HG03342 (cell line): ENCODE measurements at regions not wholly inside any gene's neighbourhood (a gene's known extent, or its start where the extent isn't known, plus 50 kb on each side); places are given as distances from the start of the nearest gene placed in this dataset.

Experiments
- ATAC-seq: cut with Tn5 transposase; IDR thresholded peaks from one replicate; pipeline ENCODE4 v1.9.1; 2021; ENCODE audit warnings: mild to moderate bottlenecking, moderate library complexity; ENCODE audit not compliant: unreplicated experiment

DNA sequence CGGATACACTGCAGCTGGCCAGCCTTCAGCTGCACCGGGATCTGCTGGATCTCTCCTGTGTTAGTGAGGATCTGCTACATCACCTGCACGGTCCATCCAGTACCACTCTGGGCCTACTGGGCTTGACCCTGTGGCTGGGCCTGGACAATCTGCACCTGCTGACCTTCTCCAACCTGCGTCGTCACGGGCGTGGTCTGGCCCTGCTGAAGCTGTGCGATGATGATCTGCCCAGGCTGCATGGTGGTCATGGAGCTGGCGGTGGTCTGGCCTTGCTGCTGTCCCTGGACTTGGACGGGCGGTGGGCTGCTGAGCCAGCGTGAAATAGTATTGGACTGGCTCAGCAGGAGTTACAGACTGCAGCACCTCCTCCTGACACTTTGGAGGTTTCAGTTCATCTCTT is 137.1 kb upstream of the GAS1 start:
- ATAC-seq = no peak

DNA sequence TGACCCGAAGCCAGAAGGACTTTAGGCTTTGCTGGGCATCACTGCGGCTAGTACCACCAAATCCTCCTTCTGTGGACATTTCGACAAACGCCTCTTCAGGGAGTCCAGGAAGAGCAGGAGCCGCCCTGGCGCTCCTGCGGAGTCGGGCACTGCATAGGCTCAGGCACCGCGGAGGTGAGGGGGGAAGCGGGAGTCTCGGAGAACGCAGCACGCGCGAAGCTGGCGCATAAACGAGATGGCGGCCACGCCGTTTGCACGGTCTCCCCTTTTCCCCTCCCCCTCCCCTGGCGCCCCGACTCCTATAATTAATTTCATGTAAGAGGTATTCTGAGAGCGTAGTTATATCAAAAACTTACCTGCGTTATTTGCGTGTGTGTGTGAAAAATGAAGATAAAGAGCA is 137.8 kb upstream of the GAS1 start:
- no peak for ATAC-seq

GRCh38 chr9:87085521-87085920 is 138.2 kb upstream of the GAS1 start:
- no peak for ATAC-seq

DNA sequence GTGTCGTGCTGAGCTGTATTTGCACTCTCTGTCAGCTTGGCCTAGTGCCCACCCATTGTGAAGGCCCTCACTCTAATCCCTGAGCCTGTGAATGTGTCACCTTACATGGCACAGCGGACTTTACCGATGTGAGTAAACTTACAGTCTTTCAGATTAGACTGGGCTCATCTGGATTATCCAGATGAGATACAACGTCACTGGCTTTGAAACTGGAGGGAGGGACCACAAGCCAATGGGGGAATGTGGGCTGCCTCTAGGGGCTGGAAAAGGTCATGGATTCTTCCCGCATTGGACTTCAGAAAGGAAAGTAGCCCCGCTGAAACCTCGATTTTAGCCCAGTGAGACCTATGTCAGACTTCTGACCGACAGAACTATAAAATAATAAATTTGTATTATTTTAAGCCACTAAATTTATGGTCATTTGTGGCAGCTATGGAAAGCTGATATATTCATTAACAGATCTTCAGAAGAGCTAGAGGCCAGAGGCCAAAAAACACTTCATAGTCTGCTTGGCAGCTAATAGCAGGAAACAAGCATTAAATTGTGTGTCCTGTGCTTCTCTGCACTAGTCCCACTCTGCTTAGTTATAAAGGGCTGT is 139.0 kb upstream of the GAS1 start:
- ATAC-seq = no peak

- ATAC-seq = no peak
These were observed 139.9 kb upstream of the GAS1 start for GRCh38 chr9:87087197-87087596.

- ATAC-seq = no peak
These were observed 140.9 kb upstream of the GAS1 start for GRCh38 chr9:87088192-87088591.

GRCh38 chr9:87088621-87089365 is 141.5 kb upstream of the GAS1 start:
- no peak for ATAC-seq

- no peak for ATAC-seq
These were observed 142.2 kb upstream of the GAS1 start for GRCh38 chr9:87089506-87089905.

GRCh38 chr9:87089929-87090328 is 142.6 kb upstream of the GAS1 start:
- ATAC-seq = no peak

DNA sequence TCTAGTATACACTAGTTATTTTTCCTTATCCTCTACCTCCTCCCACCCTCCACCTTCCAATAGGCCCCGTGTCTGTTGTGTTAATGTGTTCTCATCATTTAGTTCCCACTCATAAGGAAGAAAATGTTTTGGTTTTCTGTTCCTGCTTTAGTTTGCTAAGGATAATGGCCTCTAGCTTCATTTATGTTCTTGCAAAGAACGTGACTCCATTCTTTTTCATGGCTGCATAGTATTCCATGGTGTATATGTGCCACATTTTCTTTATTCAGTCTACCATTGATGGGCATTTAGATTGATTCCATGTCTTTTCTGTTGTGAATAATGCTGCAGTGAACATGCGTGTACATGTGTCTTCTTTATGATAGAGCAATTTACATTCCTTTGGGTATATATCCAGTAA is 146.5 kb upstream of the GAS1 start:
- ATAC-seq = no peak

DNA sequence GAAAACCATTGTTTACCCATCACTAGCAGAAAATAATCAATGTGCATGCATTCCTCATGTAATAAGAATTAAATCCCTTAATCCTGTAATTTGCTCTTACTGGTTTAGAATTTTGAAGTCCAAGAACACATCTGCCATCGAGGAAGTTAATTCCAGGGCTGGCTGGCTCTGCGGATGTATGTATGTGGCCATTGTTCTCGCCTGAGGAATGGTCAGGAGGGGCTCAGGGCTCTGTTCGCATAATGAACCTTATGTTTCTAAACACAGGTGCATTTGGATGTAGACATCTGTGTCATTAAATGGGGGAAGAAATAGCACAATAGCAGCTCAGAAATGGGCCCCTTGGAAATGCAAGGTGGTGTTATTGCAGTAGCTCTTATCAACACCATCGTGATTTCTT is 148.6 kb upstream of the GAS1 start:
- no peak for ATAC-seq

DNA sequence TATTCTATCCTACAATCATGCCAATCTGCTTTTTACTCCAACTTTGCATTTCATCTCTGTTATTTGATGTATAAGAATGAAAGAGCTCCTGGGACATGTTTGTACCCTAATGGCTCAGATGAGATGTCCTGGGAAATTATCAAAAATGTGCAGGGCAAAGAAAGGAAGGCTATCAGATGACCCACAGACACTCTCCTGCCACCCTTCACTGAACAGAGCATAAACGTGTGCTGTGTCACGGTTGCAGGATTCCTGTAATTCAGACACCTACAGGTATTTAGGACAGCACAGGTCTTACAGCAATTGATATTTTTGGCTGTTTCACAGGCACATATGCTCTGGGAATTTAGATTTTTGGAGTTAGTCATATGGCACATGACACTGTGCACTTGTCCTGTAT is 149.2 kb upstream of the GAS1 start:
- no peak for ATAC-seq

- no peak for ATAC-seq
These were observed 149.9 kb upstream of the GAS1 start for GRCh38 chr9:87097238-87097637.

- ATAC-seq = no peak
These were observed 152.1 kb upstream of the GAS1 start for GRCh38 chr9:87099407-87099806.

DNA sequence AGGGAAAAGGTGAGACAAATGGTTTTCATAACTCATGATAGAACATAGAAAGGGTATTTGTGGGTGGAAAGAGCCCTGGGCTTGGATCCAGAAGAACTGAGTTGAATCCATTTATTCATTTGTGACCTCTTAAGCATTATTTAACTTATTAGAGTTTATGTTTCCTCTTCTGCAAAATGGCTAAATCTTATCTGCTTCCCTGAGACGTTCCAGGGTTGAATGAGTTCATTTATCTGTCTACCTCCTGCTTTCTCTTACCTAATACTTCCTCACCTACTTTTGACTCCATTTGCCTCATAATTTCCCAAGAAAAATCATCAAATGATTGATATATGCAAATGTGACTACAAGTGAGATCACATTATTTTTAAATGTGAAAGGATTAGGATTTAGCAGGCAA is 152.7 kb upstream of the GAS1 start:
- ATAC-seq = no peak

DNA sequence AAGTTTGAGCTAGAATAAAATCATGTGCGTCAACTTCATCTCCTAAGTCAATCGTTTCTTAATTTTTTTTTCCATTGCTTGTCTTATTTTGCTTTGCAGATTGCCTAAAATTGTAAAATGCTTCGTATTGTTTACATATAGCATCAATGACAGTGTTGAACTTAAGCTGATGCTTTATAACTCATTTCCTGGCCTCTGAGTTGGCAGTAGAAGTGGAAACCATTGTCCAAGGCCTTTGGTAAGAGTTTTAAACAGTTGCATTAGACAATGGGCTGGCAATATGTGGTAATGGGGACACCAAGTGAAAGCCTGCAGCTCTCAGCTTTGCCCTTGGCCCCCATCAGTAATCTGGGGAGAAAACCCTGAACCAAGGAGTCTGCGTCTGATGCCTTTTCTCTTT is 154.8 kb upstream of the GAS1 start:
- no peak for ATAC-seq

DNA sequence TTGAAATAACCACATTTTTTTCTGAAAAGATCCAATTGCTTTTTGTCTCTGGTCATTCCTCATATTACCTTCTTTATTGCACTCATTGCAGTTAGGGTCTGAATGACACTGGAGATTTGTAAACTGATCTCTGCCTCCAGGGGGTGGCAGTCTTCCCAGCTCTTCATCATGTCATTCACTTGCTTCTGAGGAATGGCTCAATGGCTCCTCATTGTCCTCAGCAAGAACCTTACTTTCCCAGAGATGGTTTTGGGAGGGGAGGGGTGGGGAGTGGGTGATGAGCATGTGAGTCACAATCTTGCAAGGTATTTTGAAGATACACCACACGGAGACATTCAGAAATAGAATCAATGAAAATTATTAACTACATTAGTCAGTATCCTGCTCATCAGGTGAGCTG is 159.8 kb upstream of the GAS1 start:
- ATAC-seq = no peak

DNA sequence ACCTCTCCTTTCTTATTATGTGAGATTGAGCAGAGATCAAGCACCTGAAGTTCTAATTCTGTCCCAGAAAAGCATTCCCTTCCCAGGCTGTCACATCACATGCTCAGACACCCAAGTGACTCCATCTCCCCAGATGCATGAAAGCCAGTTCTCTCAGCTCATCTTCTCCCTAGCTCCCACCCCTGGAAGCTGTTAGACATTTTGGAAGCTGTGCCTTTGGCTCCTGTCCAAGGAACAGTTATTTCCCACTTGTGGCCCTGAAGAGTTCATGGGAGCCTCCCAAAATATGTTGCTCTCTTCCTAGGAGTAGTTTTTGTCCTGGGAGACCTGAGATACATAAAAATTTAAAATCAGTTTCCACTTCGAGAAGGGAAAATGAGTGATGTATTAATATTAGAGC is 161.4 kb upstream of the GAS1 start:
- ATAC-seq = no peak

- ATAC-seq = no peak
These were observed 161.9 kb upstream of the GAS1 start for GRCh38 chr9:87109231-87109631.

DNA sequence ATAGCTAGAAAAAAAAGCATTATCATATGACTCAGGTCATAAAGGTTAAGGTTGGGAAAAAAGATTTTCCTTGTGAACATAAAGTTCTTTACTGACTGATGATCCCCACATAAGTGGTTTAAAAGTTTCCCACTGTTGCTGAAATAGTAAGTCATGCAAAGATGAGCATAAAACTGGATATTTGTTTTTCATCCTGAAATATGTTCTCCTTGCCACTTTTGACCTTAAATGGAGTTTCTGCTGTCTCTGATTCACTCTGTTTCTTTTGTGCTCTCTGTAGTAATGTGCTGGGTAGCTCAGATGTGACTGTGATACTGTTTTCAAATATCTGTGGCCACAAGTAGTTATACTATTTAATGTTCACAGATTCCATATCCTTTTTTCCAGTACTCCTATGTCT is 162.5 kb upstream of the GAS1 start:
- ATAC-seq = no peak

DNA sequence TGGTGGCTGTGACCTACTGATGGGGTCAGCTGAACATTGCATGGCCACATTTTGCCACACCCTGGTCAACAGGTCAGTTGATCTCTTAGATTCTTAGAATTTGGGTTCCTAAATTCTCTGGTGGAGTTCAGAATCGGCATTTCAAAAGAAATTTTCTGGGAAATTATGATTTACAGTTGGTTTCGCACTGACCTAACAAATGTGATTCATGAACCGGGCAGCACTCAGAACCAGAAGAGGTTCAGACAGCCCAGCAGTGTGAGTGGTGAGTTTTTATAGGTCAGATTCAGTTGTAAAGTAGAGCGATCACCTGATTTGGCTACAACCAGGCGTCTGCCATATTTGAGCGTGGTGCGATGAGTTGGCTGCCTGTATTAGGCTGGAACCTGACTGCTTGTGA is 163.7 kb upstream of the GAS1 start:
- no peak for ATAC-seq

- ATAC-seq = no peak
These were observed 165.3 kb upstream of the GAS1 start for GRCh38 chr9:87112656-87113055.

GRCh38 chr9:87113874-87114273 is 166.6 kb upstream of the GAS1 start:
- ATAC-seq = no peak
